ENCODE measurements at regions not wholly inside any gene's neighbourhood (a gene's known extent, or its start where the extent isn't known, plus 50 kb on each side); places are given as distances from the start of the nearest gene placed in this dataset.

DNA sequence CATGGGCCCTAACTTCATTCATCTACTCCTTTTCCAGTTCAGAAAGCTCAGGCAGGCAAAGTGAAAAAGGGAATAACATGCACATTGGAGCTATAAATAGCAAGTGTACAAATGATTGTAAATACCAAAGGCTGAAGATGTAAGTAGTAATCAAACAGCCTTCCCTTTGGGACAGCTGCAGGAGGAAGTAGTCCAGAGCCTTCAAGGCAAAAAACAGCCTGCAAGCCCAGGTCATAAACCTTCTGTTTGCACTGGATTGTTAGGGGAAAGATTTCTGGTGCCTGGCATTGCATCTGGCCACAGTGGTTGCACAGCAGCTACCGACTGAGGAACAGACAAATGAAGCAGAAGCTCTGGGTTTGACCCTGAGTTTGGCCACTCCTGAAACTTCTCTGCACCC, 98.6 kb upstream of the PMFBP1 start:
- Histone ChIP-seq H3K27me3 (ENCODE audit: control insufficient read depth in 2 of 2, insufficient read depth in 2 of 2, low read length in 2 of 2) (no peaks in the 10 kb centered on the region), H3K4me3 (no peak overlapping the region), H3K4me1 (replicated peaks in 1 of 2; ENCODE audit: control insufficient read depth in 2 of 2, insufficient read depth in 2 of 2, low read length in 2 of 2) (no peaks in the 10 kb centered on the region; a peak in 1 of 5 replicates), H2AFZ (ENCODE audit: low read depth, low read length) (no peak overlapping the region), H4K20me1 (replicated peaks; ENCODE audit: control insufficient read depth, insufficient read depth, low read length) (no peaks in the 10 kb centered on the region), H3K79me2 (ENCODE audit: control insufficient read depth, insufficient read depth, low read length) (no peaks in the 10 kb centered on the region), H3K4me2 (ENCODE audit: insufficient read depth, low read length) (no peak overlapping the region), H3K9me3 (replicated peaks; ENCODE audit: control insufficient read depth, insufficient read depth, low read depth, low read length) (no peaks in the 10 kb centered on the region), H3K36me3 (ENCODE audit: control insufficient read depth, insufficient read depth, low read length) (no peaks in the 10 kb centered on the region), H3K9ac (ENCODE audit: insufficient read depth in 1 of 2, low read depth in 2 of 2, low read length in 2 of 2) (no peak overlapping the region), H3K27ac (ENCODE audit: extremely low read depth, low read depth, low read length) (no peak overlapping the region), H3K9me1 (ENCODE audit: control insufficient read depth, insufficient read depth, low read length) (no peaks in the 10 kb centered on the region)
- in situ Hi-C loops (cut with MboI), result no loop called here
- no peak for FAIRE-seq
- ChIA-PET CTCF (ENCODE audit: low intra/inter-chr PET ratio) (no interaction called here), POLR2A (no interaction called here)
- intact Hi-C loops (cut with micrococcal nuclease), result no loop called here
- 0% methylated on average over 1 of the region's 1 CpG for WGBS (ENCODE audit: insufficient coverage, low coverage, missing lambda C conversion rate)
- no TSS peak for BruUV-seq (replicated peaks)
- ATAC-seq, result no peak
- no peak for DNase-seq (ENCODE audit: extremely low read depth in 1 of 4, low spot score in 3 of 4)
- TF ChIP-seq HSF4 (CRISPR knock-in tag; IDR thresholded peaks at IDR 0.05; ENCODE audit: borderline replicate concordance) (no peak), NCOA6 (IDR thresholded peaks at IDR 0.05) (no peak), DACH1 (IDR thresholded peaks at IDR 0.05; ENCODE audit: partially characterized antibody) (no peak), ADNP (tag; IDR thresholded peaks at IDR 0.05) (no peak), C11orf30 (IDR thresholded peaks at IDR 0.05; ENCODE audit: low read depth) (no peak), TOE1 (IDR thresholded peaks at IDR 0.05; ENCODE audit: borderline replicate concordance) (no peak), TOE1 (CRISPR knock-in tag; IDR thresholded peaks at IDR 0.05; ENCODE audit: borderline replicate concordance, low read depth) (no peak), ETS2 (tag; IDR thresholded peaks at IDR 0.05; ENCODE audit: borderline replicate concordance, poor library complexity, severe bottlenecking) (no peak), ZNF354B (CRISPR knock-in tag; IDR thresholded peaks at IDR 0.05) (no peak)
- TF ChIP-seq, protein P1, sequence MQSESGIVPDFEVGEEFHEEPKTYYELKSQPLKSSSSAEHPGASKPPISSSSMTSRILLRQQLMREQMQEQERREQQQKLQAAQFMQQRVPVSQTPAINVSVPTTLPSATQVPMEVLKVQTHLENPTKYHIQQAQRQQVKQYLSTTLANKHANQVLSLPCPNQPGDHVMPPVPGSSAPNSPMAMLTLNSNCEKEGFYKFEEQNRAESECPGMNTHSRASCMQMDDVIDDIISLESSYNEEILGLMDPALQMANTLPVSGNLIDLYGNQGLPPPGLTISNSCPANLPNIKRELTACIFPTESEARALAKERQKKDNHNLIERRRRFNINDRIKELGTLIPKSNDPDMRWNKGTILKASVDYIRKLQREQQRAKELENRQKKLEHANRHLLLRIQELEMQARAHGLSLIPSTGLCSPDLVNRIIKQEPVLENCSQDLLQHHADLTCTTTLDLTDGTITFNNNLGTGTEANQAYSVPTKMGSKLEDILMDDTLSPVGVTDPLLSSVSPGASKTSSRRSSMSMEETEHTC (IDR thresholded peaks at IDR 0.05), result no peak
- TF ChIP-seq, protein P2, sequence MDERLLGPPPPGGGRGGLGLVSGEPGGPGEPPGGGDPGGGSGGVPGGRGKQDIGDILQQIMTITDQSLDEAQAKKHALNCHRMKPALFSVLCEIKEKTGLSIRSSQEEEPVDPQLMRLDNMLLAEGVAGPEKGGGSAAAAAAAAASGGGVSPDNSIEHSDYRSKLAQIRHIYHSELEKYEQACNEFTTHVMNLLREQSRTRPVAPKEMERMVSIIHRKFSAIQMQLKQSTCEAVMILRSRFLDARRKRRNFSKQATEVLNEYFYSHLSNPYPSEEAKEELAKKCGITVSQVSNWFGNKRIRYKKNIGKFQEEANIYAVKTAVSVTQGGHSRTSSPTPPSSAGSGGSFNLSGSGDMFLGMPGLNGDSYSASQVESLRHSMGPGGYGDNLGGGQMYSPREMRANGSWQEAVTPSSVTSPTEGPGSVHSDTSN (CRISPR knock-in tag; IDR thresholded peaks at IDR 0.05; ENCODE audit: low read depth), result no peak
- TF ChIP-seq, protein P2 (tag; conservative IDR thresholded peaks at IDR 0.05; ENCODE audit: low read depth), result no peak

All from K562 (cell line).